ENCODE measurements at regions not wholly inside any gene's neighbourhood (a gene's known extent, or its start where the extent isn't known, plus 50 kb on each side); places are given as distances from the start of the nearest gene placed in this dataset.
"Not testable (repeated sequence)": the region's sequence is repeated elsewhere in the genome, so short reads cannot be mapped to it uniquely, and the experiment has no call there.

DNA sequence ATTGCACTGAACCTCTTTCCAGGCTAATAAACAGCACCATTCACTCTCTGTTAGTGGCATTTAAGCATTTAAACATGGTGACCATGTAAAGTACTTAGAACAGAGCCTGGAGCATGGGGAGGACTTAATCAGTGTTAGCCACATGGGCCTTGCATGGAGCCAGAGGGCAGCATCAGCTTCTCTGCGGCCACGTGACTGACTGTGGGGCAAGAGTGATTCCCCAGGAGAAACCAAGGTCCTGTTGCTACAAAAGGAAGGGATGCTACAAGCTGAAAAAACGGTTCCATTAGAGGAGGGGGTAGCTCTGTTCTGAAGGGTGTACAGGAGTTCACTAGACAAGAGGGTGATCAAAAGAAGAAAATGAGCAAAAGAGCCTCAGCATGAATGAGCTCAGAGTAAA, 256.8 kb downstream of the MATN1 start:
- no peak for DNase-seq (ENCODE audit: extremely low read depth, low read depth)

DNA sequence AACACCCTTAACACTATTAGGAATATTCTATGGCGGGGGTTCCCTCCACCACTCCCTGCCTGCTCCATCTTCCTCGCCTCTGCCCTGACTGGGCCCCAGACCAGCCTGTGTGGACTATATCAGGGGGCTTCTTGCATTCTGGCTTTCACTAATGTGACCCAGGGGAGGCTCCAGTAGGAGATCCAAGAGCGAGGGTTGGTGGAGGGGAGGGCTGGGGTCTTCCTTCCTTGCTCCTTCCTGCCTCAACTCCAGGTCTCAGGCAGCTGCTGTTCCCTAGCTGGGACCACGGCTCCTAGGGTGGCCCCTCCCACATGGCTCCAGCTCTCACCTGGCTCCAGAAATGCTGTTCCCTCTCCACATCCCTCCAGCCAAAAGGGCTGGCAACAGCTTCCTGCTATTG, 257.4 kb downstream of the MATN1 start:
- no peak for DNase-seq (ENCODE audit: extremely low read depth, low read depth)

DNA sequence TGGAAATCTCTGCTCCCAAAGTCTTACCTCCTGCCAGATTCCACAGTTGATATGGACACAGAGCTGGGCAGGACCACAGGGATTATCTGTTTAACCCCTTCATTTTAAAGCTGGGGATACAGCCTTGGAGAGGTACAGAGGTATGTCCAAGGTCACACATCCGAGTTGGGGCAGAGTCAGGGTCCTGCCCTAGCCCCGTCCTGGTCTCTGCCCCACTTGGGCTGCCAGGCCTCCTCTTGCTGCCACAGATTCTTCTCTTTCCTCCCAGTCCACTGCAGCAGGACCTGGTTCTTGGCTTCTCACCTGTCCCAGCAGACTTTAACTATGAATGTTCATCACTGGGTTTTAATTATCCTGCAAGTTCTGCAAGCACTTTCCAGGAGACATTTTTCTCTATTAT, 258.3 kb downstream of the MATN1 start:
- no peak for DNase-seq (ENCODE audit: extremely low read depth, low read depth)

DNA sequence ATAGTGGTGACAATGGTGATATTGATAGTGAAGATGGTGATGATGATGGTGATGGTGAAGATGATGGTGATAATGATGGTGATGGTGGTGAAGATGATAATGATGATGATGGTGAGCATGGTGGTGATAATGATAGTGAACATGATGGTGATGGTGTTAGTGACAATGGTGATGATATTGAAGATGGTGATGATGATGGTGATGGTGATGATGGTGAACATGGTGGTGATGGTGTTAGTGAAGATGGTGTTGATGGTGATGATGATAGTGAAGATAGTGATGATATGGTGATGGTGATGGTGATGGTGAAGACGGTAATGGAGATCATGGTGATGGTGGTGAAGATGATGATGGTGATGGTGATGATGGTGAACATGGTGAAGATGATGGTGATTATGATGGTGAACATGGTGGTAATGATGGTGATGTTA, 259.2 kb downstream of the MATN1 start:
- DNase-seq (ENCODE audit: extremely low read depth, low read depth) = no peak

DNA sequence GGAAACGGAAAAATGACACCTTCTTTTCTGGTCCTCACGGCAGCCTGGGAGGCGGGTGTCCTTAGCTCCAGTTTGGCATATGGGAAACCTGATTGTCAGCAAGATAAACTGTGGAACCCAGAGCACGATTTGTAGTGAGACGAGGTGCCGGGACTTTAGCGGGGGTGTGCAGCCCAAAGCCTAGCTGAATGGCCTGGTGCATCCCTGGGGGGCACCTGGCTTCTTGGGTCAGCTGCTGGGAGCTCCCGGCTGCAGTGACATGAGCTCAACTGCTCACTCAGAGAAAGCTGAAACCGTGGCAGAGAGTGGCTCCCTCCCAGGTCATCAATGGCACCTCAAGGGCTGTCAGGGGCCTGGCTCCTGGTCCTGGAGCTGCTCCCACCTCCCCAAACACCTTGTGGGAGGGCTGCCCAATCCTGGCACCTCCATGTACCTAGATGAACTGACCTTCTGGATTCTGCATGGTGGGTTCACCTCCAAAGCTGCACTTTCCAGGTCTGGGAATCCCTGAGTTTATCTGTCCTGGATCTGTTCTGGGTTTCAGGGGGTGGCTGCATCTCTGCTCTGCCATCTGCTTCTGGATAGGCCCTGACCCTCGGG, 260.5 kb downstream of the MATN1 start:
- DNase-seq (ENCODE audit: extremely low read depth, low read depth) = no peak

DNA sequence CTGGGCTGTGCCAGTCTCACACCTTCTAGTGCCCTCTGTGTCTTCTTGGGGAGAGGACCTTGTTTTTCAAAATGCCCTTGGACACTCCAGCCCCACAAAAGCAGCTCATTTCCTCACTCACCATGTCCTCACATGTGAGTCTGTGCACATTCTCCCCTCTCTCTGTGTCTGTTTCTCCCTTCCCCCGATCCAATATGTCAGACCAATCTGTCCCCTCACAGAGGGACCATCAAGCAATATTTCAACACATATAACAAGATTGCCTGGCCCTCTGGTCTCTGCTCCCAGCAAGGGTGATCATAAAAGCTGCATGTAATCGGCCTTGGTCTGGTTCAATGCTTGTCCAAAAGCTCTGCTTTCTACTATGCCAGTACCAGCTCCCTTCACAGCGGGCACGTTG, 261.2 kb downstream of the MATN1 start:
- no peak for DNase-seq (ENCODE audit: extremely low read depth, low read depth)

DNA sequence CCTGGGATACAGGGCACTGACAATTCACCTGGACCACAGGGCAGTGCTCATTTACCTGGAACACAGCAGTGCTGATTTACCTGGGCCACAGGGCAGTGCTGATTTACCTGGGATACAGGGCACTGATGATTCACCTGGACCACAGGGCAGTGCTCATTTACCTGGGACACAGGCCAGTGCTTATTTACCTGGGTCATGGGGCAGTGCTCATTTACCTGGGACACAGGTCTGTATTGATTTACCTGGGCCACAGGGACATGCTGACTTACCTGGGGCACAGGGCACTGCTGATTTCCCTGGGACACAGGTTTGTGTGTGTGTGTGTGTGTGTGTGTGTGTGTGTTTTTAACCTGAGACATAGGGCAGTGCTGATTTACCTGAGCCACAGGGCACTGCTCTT, 261.7 kb downstream of the MATN1 start:
- DNase-seq (ENCODE audit: extremely low read depth, low read depth) = no peak

DNA sequence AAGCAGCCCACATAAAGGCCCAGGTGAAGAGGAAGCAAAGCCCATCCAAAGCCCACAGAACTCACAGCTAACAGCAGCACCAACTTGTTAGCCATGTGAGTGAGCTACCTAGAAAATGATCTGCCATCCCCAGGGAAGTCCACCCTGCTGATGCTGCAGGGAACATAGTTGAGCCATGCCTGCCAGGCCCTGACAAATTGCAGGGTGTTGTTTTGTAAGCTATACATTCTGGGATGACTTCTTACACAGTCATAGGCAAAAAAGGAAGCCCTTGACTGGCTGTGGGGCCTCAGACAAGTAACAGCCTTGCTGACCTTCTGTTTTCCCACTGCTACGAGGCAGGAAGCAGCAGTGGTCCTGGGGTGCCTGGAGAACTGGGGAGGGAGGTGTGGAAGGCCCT, 262.7 kb downstream of the MATN1 start:
- no peak for DNase-seq (ENCODE audit: extremely low read depth, low read depth)

DNA sequence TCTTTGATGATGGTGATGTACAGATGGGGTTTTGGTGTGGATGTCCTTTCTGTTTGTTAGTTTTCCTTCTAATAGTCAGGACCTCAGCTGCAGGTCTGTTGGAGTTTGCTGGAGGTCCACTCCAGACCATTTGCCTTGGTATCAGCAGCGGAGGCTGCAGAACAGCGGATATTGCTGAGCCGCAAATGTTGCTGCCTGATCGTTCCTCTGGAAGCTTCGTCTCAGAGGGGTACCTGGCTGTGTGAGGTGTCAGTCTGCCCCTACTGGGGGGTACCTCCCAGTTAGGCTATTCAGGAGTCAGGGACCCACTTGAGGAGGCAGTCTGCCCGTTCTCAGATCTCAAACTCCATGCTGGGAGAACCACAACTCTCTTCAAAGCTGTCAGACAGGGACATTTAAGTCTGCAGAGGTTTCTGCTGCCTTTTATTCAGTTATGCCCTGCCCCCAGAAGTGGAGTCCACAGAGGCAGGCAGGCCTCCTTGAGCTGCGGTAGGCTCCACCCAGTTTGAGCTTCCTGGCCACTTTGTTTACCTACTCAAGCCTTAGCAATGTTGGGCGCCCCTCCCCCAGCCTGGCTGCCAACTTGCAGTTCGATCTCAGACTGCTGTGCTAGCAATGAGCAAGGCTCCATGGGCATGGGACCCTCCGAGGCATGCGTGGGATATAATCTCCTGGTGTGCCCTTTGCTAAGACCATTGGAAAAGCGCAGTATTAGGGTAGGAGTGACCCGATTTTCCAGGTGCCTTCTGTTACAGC, 264.5 kb downstream of the MATN1 start:
- not testable (repeated sequence) for DNase-seq (ENCODE audit: extremely low read depth, low read depth)

DNA sequence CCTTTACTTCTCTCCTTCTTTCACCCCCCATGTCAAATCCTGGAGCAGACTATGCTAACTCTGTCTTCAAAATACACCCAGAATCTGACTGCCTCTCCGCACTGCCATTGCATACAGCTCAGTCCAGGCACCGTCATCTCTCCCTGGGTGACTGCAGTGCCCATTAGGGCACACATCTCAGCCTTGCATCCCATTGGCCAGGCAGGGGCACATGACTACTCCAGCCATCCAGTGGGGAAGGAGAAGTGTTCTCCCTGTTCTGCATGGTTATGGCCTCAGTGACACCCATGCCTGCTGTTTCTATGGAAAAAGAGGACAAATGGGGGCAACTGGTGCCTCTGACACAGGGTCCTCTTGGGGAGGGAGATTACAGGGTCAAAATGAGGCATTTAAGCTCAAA, 270.5 kb downstream of the MATN1 start:
- no peak for DNase-seq (ENCODE audit: extremely low read depth, low read depth)

DNA sequence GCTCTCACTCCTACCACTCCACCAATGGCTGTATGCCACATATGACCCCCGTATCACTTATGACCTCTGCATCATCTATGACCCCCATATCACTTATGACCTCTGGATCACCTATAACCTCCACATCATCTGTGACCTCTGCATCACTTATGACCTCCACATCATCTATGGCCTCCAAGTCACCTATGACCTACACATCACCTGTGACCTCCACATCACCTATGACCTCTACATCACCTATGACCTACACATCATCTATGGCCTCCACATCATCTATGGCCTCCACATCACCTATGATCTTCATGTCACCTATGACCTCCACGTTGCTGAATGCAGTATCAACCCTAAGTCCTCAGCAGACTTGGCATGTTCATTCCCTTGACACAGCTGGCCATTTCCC, 271.2 kb downstream of the MATN1 start:
- no peak for DNase-seq (ENCODE audit: extremely low read depth, low read depth)

DNA sequence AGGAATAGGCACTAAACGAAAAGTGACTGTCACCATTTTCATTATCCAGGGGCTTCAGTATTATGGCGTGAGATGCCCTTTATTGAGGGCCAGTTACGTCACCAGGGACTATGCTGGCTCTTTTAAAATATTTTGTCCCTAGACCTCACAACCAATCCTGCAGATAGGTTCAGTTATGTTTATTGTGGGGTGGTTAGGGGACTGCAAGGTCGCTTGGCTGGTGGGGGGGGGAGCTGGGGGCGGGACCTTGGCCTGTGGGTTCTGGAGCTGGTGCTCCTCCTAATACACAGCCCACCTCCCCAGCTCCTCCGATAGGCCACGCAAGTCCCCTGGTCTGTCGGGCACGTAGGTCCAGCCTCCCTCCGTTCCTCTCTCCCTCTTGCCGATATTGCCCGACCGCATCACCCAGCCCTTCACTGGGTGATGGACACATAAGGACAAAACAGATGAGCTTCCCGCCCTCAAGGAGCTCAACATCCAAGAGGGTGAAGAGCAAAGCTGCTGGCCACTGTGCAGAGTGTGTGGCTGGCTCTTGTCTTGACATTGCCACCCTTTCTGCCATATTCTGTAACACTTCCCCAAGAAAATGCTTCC, 271.8 kb downstream of the MATN1 start:
- DNase-seq (ENCODE audit: extremely low read depth, low read depth) = no peak

DNA sequence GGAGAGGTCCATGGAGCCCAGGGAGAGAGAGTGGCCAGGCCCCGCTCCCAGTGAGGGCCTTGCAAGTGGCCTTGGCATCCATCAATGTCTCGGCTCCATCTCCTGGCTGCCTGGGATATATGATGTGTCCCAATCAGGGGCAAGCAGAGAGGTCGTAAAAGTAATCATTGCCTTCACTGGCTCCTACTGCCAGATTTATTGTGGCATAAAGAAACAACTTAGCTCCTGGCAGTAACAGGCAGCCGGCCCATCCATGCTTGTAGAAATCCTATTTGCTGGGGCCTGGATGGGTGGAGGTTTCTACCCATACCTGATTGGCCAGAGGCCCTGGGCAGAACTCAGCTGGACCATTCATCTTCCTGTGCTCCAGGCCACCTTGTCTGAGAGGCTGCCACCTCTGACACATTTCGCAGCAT, 272.6 kb downstream of the MATN1 start:
- DNase-seq (ENCODE audit: extremely low read depth, low read depth) = no peak

DNA sequence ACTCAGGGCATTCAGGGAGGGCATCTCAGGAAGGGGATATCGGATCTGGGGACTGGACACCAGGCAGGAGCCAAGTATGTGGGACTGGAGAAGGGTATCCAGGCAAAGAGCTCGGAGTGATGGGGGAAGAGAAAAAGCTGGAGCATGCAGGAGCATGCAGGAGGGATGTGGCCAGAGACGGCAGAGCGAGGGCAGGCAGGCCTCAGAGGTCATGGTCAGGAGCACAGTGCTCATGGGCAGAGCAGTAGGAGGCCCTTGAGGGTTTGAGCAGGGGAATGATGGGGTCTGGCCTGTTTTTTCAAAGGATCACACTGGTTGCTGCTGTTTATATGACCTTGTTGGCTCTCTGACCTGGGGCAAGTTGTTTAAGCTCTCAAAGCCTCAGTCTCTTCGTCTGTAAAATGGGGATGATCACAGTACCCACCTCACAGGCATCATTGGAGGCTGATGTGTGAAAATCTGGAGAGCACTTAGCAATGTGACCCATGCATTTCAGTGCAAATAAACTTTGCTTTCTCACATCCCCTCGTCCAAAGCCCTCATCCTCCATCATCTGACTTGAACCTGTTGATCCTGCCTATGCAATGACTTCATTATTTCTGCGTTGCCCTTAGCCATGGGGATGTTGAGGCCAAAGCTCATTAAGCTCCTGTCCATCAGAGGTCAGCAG, 273.1 kb downstream of the MATN1 start:
- DNase-seq (ENCODE audit: extremely low read depth, low read depth) = no peak

DNA sequence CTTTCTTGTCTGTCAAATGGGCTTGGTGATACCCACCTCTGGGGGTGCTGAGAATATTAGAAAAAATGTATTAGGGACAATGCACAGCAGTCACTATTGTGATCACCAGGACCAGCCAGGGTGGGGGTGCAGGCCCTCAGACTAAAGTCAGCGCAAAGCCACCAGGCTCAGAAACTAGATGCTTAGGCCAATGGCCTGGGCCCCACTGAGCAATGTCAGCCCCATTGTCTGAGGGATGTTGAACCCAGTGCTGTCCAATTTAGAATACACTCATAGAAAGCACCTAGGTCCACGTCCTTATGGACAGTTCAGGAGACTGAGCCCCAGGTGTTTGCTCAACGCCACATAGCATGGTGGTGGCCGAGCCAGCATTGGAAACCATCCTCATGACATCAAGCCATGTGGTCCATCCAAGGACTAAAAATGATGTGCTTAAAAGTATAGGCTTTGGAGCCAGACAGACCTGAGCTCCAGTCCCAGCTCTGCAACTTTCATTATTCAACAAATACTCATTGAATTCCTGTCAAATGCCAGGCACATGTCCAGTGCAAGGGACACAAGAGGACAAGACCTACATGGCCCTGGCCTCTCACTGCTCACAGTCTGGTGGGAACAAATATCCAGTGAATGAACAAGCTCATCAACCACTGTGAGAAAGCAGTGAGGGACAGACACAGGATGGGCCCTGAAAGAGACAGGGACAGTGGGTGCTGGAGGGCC, 273.8 kb downstream of the MATN1 start:
- DNase-seq (ENCODE audit: extremely low read depth, low read depth) = no peak

DNA sequence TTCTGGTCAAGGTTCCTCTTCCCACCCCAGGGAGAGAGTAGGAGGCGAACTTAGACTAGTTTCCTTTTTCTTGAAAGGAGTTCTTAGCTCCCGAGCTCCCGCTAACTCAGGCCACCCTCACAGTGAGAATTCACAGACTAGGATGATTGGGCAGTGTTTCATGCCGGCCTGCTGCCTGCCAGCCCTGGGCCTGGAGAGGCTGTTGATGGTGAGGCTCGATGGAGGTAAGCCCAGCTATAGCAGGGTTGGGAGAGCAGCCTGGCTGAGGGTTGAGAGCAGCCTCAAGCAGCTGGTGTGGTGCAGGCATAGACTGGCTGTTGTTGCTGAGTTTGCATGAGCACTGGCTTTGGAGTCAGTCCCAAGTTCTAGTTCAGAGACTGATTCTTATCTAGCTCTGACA, 274.4 kb downstream of the MATN1 start:
- no peak for DNase-seq (ENCODE audit: extremely low read depth, low read depth)

DNA sequence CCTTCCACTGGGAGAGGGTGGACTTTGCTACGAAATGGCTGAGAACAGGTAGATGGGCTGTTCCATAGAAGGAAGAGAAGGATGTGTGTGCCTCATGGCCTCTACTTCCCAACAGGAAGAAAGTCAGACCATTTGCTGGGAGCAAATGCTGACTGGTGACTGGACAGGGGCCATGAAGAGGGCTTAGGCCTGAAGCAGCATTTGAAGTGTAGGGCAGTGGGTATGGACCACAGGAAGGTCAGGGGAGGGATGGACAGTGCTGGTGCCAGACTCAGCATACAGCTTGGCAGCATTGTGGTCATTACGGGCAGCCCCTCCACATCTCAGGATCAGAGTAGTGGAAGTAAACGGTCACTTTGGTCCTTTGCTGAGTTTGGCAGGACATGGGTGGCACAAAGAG, 275.7 kb downstream of the MATN1 start:
- DNase-seq (ENCODE audit: extremely low read depth, low read depth) = no peak

DNA sequence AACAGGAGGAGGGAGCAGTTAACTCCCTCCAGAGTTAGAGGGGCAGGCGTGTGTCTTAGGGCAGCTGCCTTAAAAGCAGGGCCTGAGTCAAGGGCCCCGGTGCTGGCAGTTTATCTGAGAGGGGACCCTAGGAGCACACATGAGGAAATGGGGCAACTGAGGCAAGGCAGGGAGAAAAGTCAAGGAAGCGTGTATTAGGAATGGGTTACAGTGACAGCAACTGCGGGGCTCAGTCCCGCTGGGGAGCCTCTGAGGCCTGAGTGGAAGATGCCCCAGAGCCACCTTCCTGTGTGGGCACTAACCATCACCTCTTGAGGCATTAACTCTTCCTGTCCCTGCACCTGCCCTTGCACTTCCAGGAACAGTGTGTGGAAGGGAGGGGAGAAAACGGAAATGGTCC, 276.3 kb downstream of the MATN1 start:
- DNase-seq (ENCODE audit: extremely low read depth, low read depth) = no peak

DNA sequence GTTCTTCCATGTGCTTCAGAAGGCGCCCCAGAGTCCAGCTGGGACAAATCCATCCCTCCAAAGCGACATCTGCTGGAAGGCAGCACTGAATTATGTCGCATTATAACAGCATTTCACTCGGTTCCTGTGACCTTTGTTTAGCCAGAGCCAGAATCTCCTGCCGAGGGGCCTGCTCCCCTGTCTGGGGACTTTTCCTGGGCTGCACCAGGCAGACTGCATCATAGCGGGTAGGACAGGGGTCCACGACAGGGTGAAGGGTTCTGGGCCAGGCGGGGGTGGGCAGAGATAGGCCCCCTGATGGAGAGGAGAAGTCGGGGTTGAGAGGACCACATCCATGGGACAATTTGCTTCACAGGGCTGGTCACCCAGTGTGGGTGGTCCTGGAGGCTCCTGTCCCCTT, 276.9 kb downstream of the MATN1 start:
- no peak for DNase-seq (ENCODE audit: extremely low read depth, low read depth)

DNA sequence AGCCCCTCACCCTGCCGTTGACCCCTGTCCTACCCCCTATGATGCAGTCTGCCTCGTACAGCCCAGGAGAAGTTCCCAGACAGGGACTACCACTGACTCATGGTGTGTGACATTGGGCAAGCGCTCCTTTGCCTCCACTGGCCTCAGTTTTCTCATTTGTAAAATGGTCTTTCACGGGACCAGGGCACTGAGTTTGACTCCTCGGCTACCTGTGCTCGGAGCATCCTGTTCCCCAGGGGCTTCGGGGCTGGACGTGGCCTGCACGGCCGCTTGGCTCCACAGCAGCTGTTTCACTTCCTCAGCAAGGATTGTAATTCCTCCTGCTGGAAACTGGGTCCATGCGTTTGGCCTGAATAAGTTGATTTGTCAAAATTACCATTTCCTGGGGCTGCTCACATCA, 277.3 kb downstream of the MATN1 start:
- no peak for DNase-seq (ENCODE audit: extremely low read depth, low read depth)

DNA sequence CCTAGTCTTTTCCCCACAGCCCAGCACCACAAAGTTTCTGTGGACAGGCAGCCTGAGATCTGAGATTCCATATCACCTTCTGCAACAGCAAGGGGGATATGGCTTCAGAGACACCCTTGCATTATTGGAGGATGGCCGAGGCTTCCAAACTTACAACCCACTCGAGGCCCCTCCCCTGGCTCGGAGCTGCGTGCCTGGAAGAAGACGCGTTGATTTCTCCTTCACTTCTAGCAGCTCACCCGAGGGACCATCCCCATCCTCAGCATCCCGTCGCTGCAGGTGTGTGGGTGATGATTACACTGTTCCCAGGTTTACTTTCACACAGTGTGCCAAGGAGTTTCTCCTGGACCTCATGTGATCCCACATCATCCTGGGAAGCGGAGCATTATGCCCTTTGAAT, 277.9 kb downstream of the MATN1 start:
- DNase-seq (ENCODE audit: extremely low read depth, low read depth) = no peak

Measured in NCI-H460 (cell line).